ENCODE measurements at regions not wholly inside any gene's neighbourhood (a gene's known extent, or its start where the extent isn't known, plus 50 kb on each side); places are given as distances from the start of the nearest gene placed in this dataset.

- no peak overlapping the region for H3K4me3 ChIP-seq (replicated peaks; ENCODE audit: low read depth, low read length)
- DNase-seq (ENCODE audit: low read depth), result no peak
- TF ChIP-seq, protein P1, sequence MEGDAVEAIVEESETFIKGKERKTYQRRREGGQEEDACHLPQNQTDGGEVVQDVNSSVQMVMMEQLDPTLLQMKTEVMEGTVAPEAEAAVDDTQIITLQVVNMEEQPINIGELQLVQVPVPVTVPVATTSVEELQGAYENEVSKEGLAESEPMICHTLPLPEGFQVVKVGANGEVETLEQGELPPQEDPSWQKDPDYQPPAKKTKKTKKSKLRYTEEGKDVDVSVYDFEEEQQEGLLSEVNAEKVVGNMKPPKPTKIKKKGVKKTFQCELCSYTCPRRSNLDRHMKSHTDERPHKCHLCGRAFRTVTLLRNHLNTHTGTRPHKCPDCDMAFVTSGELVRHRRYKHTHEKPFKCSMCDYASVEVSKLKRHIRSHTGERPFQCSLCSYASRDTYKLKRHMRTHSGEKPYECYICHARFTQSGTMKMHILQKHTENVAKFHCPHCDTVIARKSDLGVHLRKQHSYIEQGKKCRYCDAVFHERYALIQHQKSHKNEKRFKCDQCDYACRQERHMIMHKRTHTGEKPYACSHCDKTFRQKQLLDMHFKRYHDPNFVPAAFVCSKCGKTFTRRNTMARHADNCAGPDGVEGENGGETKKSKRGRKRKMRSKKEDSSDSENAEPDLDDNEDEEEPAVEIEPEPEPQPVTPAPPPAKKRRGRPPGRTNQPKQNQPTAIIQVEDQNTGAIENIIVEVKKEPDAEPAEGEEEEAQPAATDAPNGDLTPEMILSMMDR (IDR thresholded peaks at IDR 0.05; ENCODE audit: low read length, missing control alignments), result no peak
These were observed 169.4 kb upstream of the TAB2 start for GRCh38 chr6:149147938-149148718.

DNA sequence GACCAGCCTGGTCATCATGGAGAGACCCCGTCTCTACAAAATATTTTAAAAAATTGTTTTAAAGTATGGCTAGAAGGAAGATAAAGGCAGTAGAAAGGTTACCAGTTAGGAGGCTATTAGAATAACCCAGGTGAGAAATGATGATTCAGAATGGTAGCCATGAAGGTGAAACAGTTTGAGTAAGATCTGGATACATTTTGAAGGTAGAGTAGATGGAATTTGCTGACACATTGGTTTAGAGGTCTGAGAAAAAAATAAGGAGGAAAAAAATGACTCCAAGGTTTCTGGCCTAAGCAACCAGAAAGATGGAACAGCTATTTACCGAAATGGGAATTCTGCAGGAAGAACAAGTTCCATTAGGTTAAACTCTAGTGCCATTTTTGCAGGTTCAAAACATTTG, 167.9 kb upstream of the TAB2 start:
- TF ChIP-seq, protein P1 (IDR thresholded peaks at IDR 0.05; ENCODE audit: low read length, missing control alignments), result no peak
- no peak for DNase-seq (ENCODE audit: low read depth)
- no peak overlapping the region for H3K4me3 ChIP-seq (replicated peaks; ENCODE audit: low read depth, low read length)

DNA sequence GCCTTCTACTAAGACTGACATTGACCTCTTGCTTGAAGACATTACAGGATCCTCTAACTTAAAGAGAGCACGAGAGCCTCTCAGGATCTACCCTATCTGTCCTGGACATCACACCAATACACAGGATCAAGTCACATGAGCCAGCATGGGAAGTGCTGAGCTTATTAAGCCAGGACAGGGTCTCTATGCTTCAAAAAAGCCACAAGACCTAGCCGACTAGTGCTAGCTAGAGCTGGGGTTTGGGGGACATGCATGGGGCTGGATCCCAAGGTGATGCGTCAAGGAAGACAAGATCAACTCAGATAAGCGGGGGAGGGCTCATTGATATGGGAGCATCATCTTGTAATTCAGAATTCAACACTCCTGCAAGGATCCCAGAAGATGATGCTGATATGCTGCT, 167.2 kb upstream of the TAB2 start:
- no peak for DNase-seq (ENCODE audit: low read depth)
- no peak overlapping the region for H3K4me3 ChIP-seq (replicated peaks; ENCODE audit: low read depth, low read length)
- TF ChIP-seq, protein P1 (IDR thresholded peaks at IDR 0.05; ENCODE audit: low read length, missing control alignments), result no peak

DNA sequence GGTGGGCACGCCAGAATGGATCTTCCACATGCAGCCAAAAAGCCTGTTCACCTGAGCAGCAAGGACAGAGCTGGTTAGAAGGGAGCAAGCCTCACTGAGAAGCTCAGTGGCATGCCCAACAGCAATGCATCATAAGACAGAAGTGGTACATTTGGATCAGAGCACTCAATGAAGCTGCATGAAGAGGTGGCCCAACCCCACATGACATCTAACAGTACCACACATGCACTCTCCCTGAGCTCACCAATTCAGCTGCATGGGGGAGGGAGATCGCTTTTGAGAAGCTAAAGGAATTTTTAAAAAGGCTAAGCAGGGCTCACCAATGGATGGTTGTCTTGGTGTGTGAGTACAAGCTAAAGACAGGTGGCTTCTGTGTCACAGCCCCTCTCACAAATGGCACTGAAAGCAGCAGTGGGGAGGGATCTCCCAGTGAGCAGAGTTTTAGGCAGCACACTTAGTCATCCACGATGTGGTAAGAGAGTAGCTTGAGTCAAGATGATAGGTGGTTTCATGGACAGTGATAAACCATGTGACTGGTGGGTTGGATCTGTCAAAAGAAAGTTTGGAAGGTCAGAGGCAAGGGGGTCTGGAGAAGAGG, 166.6 kb upstream of the TAB2 start:
- no peak for DNase-seq (ENCODE audit: low read depth)
- TF ChIP-seq, protein P1 (IDR thresholded peaks at IDR 0.05; ENCODE audit: low read length, missing control alignments), result no peak

GRCh38 chr6:149152521-149152920, 165.0 kb upstream of the TAB2 start:
- no peak overlapping the region for H3K4me3 ChIP-seq (replicated peaks; ENCODE audit: low read depth, low read length)
- TF ChIP-seq, protein P1 (IDR thresholded peaks at IDR 0.05; ENCODE audit: low read length, missing control alignments), result no peak
- no peak for DNase-seq (ENCODE audit: low read depth)

More for the DNA sequence above, 166.6 kb upstream of the TAB2 start:
- H3K4me3 ChIP-seq (replicated peaks; ENCODE audit: low read depth, low read length), result no peak overlapping the region

DNA sequence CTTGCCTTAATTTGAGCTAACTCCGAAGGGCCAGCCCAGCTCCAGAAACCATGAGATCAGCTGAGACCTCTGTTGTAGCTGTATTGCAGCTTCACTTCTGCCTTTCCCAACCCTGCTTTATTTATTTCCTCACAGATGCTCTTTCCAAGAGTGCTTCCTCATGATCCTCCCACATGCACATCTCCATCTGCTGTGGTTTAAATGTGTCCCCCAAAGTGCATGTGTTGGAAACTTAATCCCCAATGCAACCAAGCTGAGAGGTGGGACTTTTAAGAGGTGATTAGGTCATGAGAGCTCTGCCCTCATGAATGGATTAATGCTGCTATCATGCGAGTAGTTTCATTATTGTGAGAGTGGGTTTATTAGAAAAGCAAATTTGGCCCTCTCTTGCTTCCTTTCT, 164.4 kb upstream of the TAB2 start:
- H3K4me3 ChIP-seq (replicated peaks; ENCODE audit: low read depth, low read length), result no peak overlapping the region
- TF ChIP-seq, protein P1 (IDR thresholded peaks at IDR 0.05; ENCODE audit: low read length, missing control alignments), result no peak
- DNase-seq (ENCODE audit: low read depth), result no peak
